SK-N-MC (cell line): ENCODE measurements at regions not wholly inside any gene's neighbourhood (a gene's known extent, or its start where the extent isn't known, plus 50 kb on each side); places are given as distances from the start of the nearest gene placed in this dataset.

Source experiments
- DNase-seq: peaks from one replicate; pipeline ENCODE4 v3.0.0-alpha.2; 2011; ENCODE audit warnings: low read depth, low spot score
- H3K27ac ChIP-seq: fragments of 200-600 bp; sonication (generic); 2 replicates; pipeline ENCODE4 v1.5.1; 2016; ENCODE audit warnings: mixed run types
- H3K36me3 ChIP-seq: fragments of 200-600 bp; sonication (generic); 2 replicates; pipeline ENCODE4 v1.6.1; 2017; ENCODE audit warnings: antibody characterized with exemption, low read length, mixed read lengths; ENCODE audit not compliant: insufficient read depth
- H3K4me3 ChIP-seq: fragments of 200-600 bp; sonication (generic); 2 replicates; pipeline ENCODE4 v1.5.1; 2016
- H3K9ac ChIP-seq: fragments of 200-600 bp; sonication (generic); 2 replicates; pipeline ENCODE4 v1.8.0; 2017; ENCODE audit warnings: mixed run types, mixed read lengths; ENCODE audit not compliant: insufficient read length
- H3K9me3 ChIP-seq: fragments of 200-600 bp; sonication (generic); 2 replicates; pipeline ENCODE4 v1.6.1; 2017; ENCODE audit warnings: low read depth, mild to moderate bottlenecking, antibody characterized with exemption, low read length, moderate library complexity, mixed read lengths
- EZH2 ChIP-seq: fragments of 200-600 bp; sonication (generic); IDR thresholded peaks from one replicate; pipeline ENCODE4 v1.6.1; 2017; ENCODE audit warnings: antibody characterized with exemption
- FOXP2 ChIP-seq: optimal IDR thresholded peaks from 2 replicates; pipeline ENCODE3; 2011; ENCODE audit warnings: mild to moderate bottlenecking, moderate library complexity; ENCODE audit not compliant: insufficient read depth; ENCODE audit errors: extremely low read length, control extremely low read depth
- POLR2AphosphoS5 ChIP-seq: IDR thresholded peaks from 2 replicates; pipeline ENCODE4 v1.6.1; 2012; ENCODE audit warnings: mild to moderate bottlenecking, low read depth, low read length, borderline replicate concordance

- Histone ChIP-seq H3K9ac (no peak overlapping the region), H3K36me3 (no peaks in the 10 kb centered on the region), H3K9me3 (no peaks in the 10 kb centered on the region), H3K27ac (no peak overlapping the region), H3K4me3 (no peak overlapping the region)
- TF ChIP-seq EZH2 (no peak), FOXP2 (no peak), POLR2AphosphoS5 (no peak)
- no peak for DNase-seq
Observed at GRCh38 chr15:47652844-47653243, 64.5 kb upstream of the SEMA6D start.

DNA sequence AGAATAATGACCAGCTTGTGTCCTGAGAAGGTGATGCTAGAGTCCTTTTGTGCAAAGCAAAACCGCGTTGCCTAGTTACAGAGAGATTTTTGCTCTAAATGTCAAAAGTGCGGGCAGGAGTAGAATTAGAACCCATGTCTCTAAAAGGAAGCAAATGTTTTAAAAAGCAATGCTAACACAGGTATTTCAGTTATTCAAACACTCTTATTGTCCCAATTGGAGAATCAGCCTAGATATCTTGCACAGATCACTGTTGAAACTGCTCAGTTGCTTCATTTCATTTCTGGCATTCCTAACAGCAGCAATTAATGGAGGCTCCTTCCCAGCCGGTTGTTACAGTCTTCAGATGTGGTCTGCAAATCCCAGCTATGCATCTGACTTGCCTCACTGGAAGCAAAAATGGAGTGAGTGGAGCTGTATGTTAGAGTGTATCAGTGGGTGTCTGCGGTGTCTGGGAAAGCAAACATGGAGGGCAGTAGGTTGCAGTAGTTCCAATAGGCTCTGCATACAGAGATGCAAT, 55.6 kb upstream of the SEMA6D start:
- no peak overlapping the region for H3K27ac ChIP-seq
- no peaks in the 10 kb centered on the region for H3K9me3 ChIP-seq
- DNase-seq = no peak
- H3K9ac ChIP-seq = no peak overlapping the region
- H3K4me3 ChIP-seq = no peak overlapping the region
- no peaks in the 10 kb centered on the region for H3K36me3 ChIP-seq
- TF ChIP-seq EZH2 (no peak), POLR2AphosphoS5 (no peak), FOXP2 (no peak)

- TF ChIP-seq POLR2AphosphoS5 (no peak), FOXP2 (no peak), EZH2 (no peak)
- H3K9me3 ChIP-seq = no peaks in the 10 kb centered on the region
- H3K36me3 ChIP-seq = no peaks in the 10 kb centered on the region
- H3K27ac ChIP-seq = no peak overlapping the region
- DNase-seq = no peak
- H3K4me3 ChIP-seq = no peak overlapping the region
- H3K9ac ChIP-seq = no peak overlapping the region
Observed at GRCh38 chr15:47663101-47663500, 54.2 kb upstream of the SEMA6D start.
